GM11168 (cell line): ENCODE measurements at regions not wholly inside any gene's neighbourhood (a gene's known extent, or its start where the extent isn't known, plus 50 kb on each side); places are given as distances from the start of the nearest gene placed in this dataset.
"Not testable (repeated sequence)": the region's sequence is repeated elsewhere in the genome, so short reads cannot be mapped to it uniquely, and the experiment has no call there.

Experiments
- in situ Hi-C: fragments of 300-500 bp; cut with MboI; formaldehyde crosslinking; loops from one replicate; pipeline ENCODE4 v1.12.0; 2022; ENCODE audit warnings: low sequenced_read_pairs; ENCODE audit not compliant: unreplicated experiment

GRCh38 chr12:92987362-92987761 lies 58.3 kb upstream of the EEA1 start:
- in situ Hi-C loops = loop anchor here (25.0 kb wide), 1 partner anchor 200 kb away; no protein-coding TSS in a partner anchor

- in situ Hi-C loops = loop anchor here (25.0 kb wide), 1 partner anchor 201 kb away; no protein-coding TSS in a partner anchor
Measured at GRCh38 chr12:92987846-92988621, 58.9 kb upstream of the EEA1 start.

- in situ Hi-C loops = loop anchor here (25.0 kb wide), 1 partner anchor 201 kb away; no protein-coding TSS in a partner anchor
Measured at GRCh38 chr12:92988622-92989130, 59.6 kb upstream of the EEA1 start.

GRCh38 chr12:92989715-92990484 lies 60.8 kb upstream of the EEA1 start:
- in situ Hi-C loops = loop anchor here (25.0 kb wide), 1 partner anchor 203 kb away; no protein-coding TSS in a partner anchor

GRCh38 chr12:92991134-92991533 lies 62.0 kb upstream of the EEA1 start:
- in situ Hi-C loops = loop anchor here (25.0 kb wide), 1 partner anchor 204 kb away; no protein-coding TSS in a partner anchor

GRCh38 chr12:92992041-92992440 lies 62.9 kb upstream of the EEA1 start:
- in situ Hi-C loops = loop anchor here (25.0 kb wide), 1 partner anchor 205 kb away; no protein-coding TSS in a partner anchor

GRCh38 chr12:92993259-92993658 lies 64.2 kb upstream of the EEA1 start:
- in situ Hi-C loops = loop anchor here (25.0 kb wide), 1 partner anchor 206 kb away; no protein-coding TSS in a partner anchor

- in situ Hi-C loops = loop anchor here (25.0 kb wide), 1 partner anchor 208 kb away; no protein-coding TSS in a partner anchor
Measured at GRCh38 chr12:92995258-92995903, 66.3 kb upstream of the EEA1 start.

- in situ Hi-C loops = loop anchor here (5.0 kb wide), 1 partner anchor 382 kb away; no protein-coding TSS in a partner anchor
Measured at GRCh38 chr12:93000026-93000425, 70.9 kb upstream of the EEA1 start.

- in situ Hi-C loops = loop anchor here (5.0 kb wide), 1 partner anchor 381 kb away; no protein-coding TSS in a partner anchor
Measured at GRCh38 chr12:93001407-93001806, 72.3 kb upstream of the EEA1 start.

- in situ Hi-C loops = loop anchor here (5.0 kb wide), 1 partner anchor 380 kb away; no protein-coding TSS in a partner anchor
Measured at GRCh38 chr12:93002293-93003054, 73.4 kb upstream of the EEA1 start.

- in situ Hi-C loops = loop anchor here (5.0 kb wide), 1 partner anchor 379 kb away; no protein-coding TSS in a partner anchor
Measured at GRCh38 chr12:93003531-93004239, 74.6 kb upstream of the EEA1 start.

- in situ Hi-C loops = no loop called here
Measured at GRCh38 chr12:93005928-93006392, 76.9 kb upstream of the EEA1 start.

- in situ Hi-C loops = no loop called here
Measured at GRCh38 chr12:93006471-93007208, 77.5 kb upstream of the EEA1 start.

- in situ Hi-C loops = no loop called here
Measured at GRCh38 chr12:93007544-93007943, 78.4 kb upstream of the EEA1 start.

- in situ Hi-C loops = no loop called here
Measured at GRCh38 chr12:93008044-93008778, 79.1 kb upstream of the EEA1 start.

- in situ Hi-C loops = not testable (repeated sequence)
Measured at GRCh38 chr12:93008880-93009279, 79.8 kb upstream of the EEA1 start.
